Upper lobe of left lung (tissue), 4 donors: ENCODE measurements at regions not wholly inside any gene's neighbourhood (a gene's known extent, or its start where the extent isn't known, plus 50 kb on each side); places are given as distances from the start of the nearest gene placed in this dataset.

ENCODE experiments used
- CTCF ChIP-seq, 6 experiments: fragments of 450-650 bp in 4 of 6; fragments of 200-600 bp in 2 of 6; sonication (generic) in 2 of 6; IDR thresholded peaks; one replicate each; pipeline ENCODE4 v1.5.1; 2016 to 2019; ENCODE audit warnings: antibody characterized with exemption in 6 of 6
- POLR2A ChIP-seq, 4 donors: fragments of 450-650 bp; IDR thresholded peaks; one replicate each; pipeline ENCODE4 v1.5.1; 2016 to 2017; ENCODE audit warnings: antibody characterized with exemption in 4 of 4, mild to moderate bottlenecking in 2 of 4

GRCh38 chr4:178471994-178472393 lies 1029.8 kb upstream of the AGA start:
- TF ChIP-seq CTCF (IDR thresholded peaks at IDR 0.05) (no peak), POLR2A (IDR thresholded peaks at IDR 0.05) (no peak)
